ENCODE measurements at regions not wholly inside any gene's neighbourhood (a gene's known extent, or its start where the extent isn't known, plus 50 kb on each side); places are given as distances from the start of the nearest gene placed in this dataset.

GRCh38 chr16:87061243-87061920 lies 255.8 kb downstream of the C16orf95 start:
- TF ChIP-seq ZNF274 (IDR thresholded peaks at IDR 0.05; ENCODE audit: low read depth, low read length), result no peak
- TF ChIP-seq YY1 (IDR thresholded peaks at IDR 0.05; ENCODE audit: insufficient read depth, insufficient read length), result no peak
- TF ChIP-seq SUZ12 (IDR thresholded peaks at IDR 0.05; ENCODE audit: extremely low read depth, insufficient read depth, insufficient read length), result no peak
